Kidney (tissue), 13 donors: ENCODE measurements at regions not wholly inside any gene's neighbourhood (a gene's known extent, or its start where the extent isn't known, plus 50 kb on each side); places are given as distances from the start of the nearest gene placed in this dataset.

Source experiments
- DNase-seq, 5 donors: peaks; one replicate each; pipeline ENCODE4 v3.0.0-alpha.2; 2013 to 2020
- FAIRE-seq: peaks from 2 replicates; lab custom pipeline; 2012; peaks lifted over from hg19 to GRCh38; lab: Jason Lieb, UNC
- H3K27ac ChIP-seq, 2 donors: one replicate each; pipeline ENCODE4 v1.7.0; 2013; ENCODE audit warnings: low read depth in 2 of 2, low read length in 2 of 2, inconsistent platforms in 1 of 2
- H3K27me3 ChIP-seq: one replicate; pipeline ENCODE4 v1.7.1; 2013; ENCODE audit warnings: low read length, inconsistent platforms; ENCODE audit not compliant: control insufficient read depth, insufficient read depth
- H3K36me3 ChIP-seq, 3 donors: one replicate each; pipeline versions ENCODE4 v1.7.0 to v1.7.1; 2013; ENCODE audit warnings: low read length in 3 of 3, control low read depth in 1 of 3, inconsistent platforms in 1 of 3; ENCODE audit not compliant: insufficient read depth in 3 of 3, control insufficient read depth in 2 of 3
- H3K4me1 ChIP-seq, 3 donors: one replicate each; pipeline versions ENCODE4 v1.7.0 to v1.7.1; 2013; ENCODE audit warnings: low read length in 3 of 3, inconsistent platforms in 1 of 3, low read depth in 1 of 3; ENCODE audit not compliant: control insufficient read depth in 2 of 3, insufficient read depth in 2 of 3
- H3K4me3 ChIP-seq, 3 donors: one replicate each; pipeline versions ENCODE4 v1.7.0 to v1.8.1; 2013; ENCODE audit warnings: low read length in 3 of 3, control low read depth in 1 of 3, inconsistent platforms in 1 of 3
- H3K9ac ChIP-seq, 3 donors: one replicate each; pipeline versions ENCODE4 v1.7.0 to v1.7.1; 2013; ENCODE audit warnings: low read length in 3 of 3, control low read depth in 1 of 3, inconsistent platforms in 1 of 3
- H3K9me3 ChIP-seq, 3 donors: one replicate each; pipeline versions ENCODE4 v1.7.0 to v1.7.1; 2013; ENCODE audit warnings: low read length in 3 of 3, control low read depth in 1 of 3, inconsistent platforms in 1 of 3; ENCODE audit not compliant: control insufficient read depth in 2 of 3, insufficient read depth in 1 of 3
- CTCF ChIP-seq: IDR thresholded peaks from 3 replicates; pipeline ENCODE4 v1.5.1; 2012; ENCODE audit warnings: mild to moderate bottlenecking, moderate library complexity, borderline replicate concordance; ENCODE audit not compliant: insufficient read depth; ENCODE audit errors: extremely low read depth
- intact Hi-C: fragments of 100-400 bp; cut with DNase I; formaldehyde crosslinking; loops from one replicate; pipeline ENCODE4 v1.11.1; 2022
- donor health status: control.
- donor health status: control.
- donor health status: control.
- donor health status: control.
- donor health status: control.
- donor health status: DM: yes; HTN: yes; CAD: no.
- donor health status: Normal renal cell carcinoma (clear cell type).

- no peak for TF ChIP-seq CTCF
- Histone ChIP-seq H3K27me3 (no peaks in the 10 kb centered on the region), H3K4me3 (no peak overlapping the region), H3K4me1 (no peaks in the 10 kb centered on the region), H3K27ac (no peak overlapping the region), H3K36me3 (no peaks in the 10 kb centered on the region), H3K9me3 (no peaks in the 10 kb centered on the region), H3K9ac (no peak overlapping the region)
- DNase-seq (no peak), FAIRE-seq (no peak)
- intact Hi-C loops = no loop called here
These were observed 49.8 kb upstream of the WLS start for GRCh38 chr1:68281946-68282615.
